Left lung (tissue), 4 donors: ENCODE measurements at regions not wholly inside any gene's neighbourhood (a gene's known extent, or its start where the extent isn't known, plus 50 kb on each side); places are given as distances from the start of the nearest gene placed in this dataset.

ENCODE experiments used
- ATAC-seq: fragments of 200-7000 bp; cut with Tn5 transposase; one replicate; pipeline ENCODE4 v1.9.1; 2020; ENCODE audit warnings: moderate library complexity
- DNase-seq, 4 donors: peaks; one replicate each; pipeline ENCODE4 v3.0.0-alpha.2; 2013 to 2020
- H3K27ac ChIP-seq, 2 donors: fragments of 200-600 bp; sonication (generic) in 1 of 2; one replicate each; pipeline versions ENCODE4 v1.5.0 to v1.8.0; 2020 to 2021
- H3K27me3 ChIP-seq, 2 donors: fragments of 200-600 bp; sonication (generic) in 1 of 2; one replicate each; pipeline versions ENCODE4 v1.5.0 to v1.8.0; 2020 to 2021
- H3K36me3 ChIP-seq, 2 donors: fragments of 200-600 bp; sonication (generic) in 1 of 2; one replicate each; pipeline versions ENCODE4 v1.5.0 to v1.8.0; 2020 to 2021
- H3K4me1 ChIP-seq, 2 donors: fragments of 200-600 bp; one replicate each; pipeline ENCODE4 v1.8.0; 2021
- H3K4me3 ChIP-seq, 2 donors: fragments of 200-600 bp; sonication (generic) in 1 of 2; one replicate each; pipeline versions ENCODE4 v1.5.0 to v1.8.0; 2020 to 2021; ENCODE audit warnings: mild to moderate bottlenecking in 1 of 2
- H3K9me3 ChIP-seq, 2 donors: fragments of 200-600 bp; sonication (generic) in 1 of 2; one replicate each; pipeline versions ENCODE4 v1.5.0 to v1.8.0; 2020 to 2021
- CTCF ChIP-seq, 2 donors: fragments of 200-600 bp; sonication (generic) in 1 of 2; IDR thresholded peaks; one replicate each; pipeline versions ENCODE4 v1.5.0 to v1.8.0; 2021; ENCODE audit warnings: antibody characterized with exemption in 2 of 2
- intact Hi-C, 2 donors: fragments of 100-400 bp; cut with DNase I; formaldehyde crosslinking; loops; one replicate each; pipeline versions ENCODE4 v1.11.2 to v1.14.2; 2022
- donor health status: DM: no; HTN: yes; CAD: no.
- donor health status: DM: no; HTN: no; CAD: no.

GRCh38 chr20:21618759-21619416, 86.6 kb upstream of the PAX1 start:
- ATAC-seq (no peak), DNase-seq (no peak)
- Histone ChIP-seq H3K36me3 (no peaks in the 10 kb centered on the region), H3K9me3 (peaks cover 0 to 6% of the 10 kb centered on the region in 2 donors), H3K4me1 (no peaks in the 10 kb centered on the region), H3K4me3 (no peak overlapping the region), H3K27ac (no peak overlapping the region), H3K27me3 (peaks cover 0 to 30% of the 10 kb centered on the region in 2 donors)
- no peak for TF ChIP-seq CTCF (IDR thresholded peaks at IDR 0.05)
- intact Hi-C loops: no loop called here

GRCh38 chr20:21615617-21616080, 89.8 kb upstream of the PAX1 start:
- H3K9me3 ChIP-seq: no peaks in the 10 kb centered on the region
- H3K27ac ChIP-seq: no peak overlapping the region
- intact Hi-C loops: no loop called here
- H3K27me3 ChIP-seq: peaks cover 0 to 42% of the 10 kb centered on the region in 2 donors
- TF ChIP-seq CTCF (IDR thresholded peaks at IDR 0.05): peak; percentile 59 to 61
- no peaks in the 10 kb centered on the region for H3K4me1 ChIP-seq
- no peak overlapping the region for H3K4me3 ChIP-seq
- ATAC-seq: peak; percentile 94
- no peaks in the 10 kb centered on the region for H3K36me3 ChIP-seq
- DNase-seq: peak in 3 of 4 donors; percentile 46 to 73 (median 54)

- Histone ChIP-seq H3K4me1 (no peaks in the 10 kb centered on the region), H3K9me3 (no peaks in the 10 kb centered on the region), H3K27ac (no peak overlapping the region), H3K36me3 (no peaks in the 10 kb centered on the region), H3K4me3 (no peak overlapping the region), H3K27me3 (peaks cover 0 to 46% of the 10 kb centered on the region in 2 donors)
- DNase-seq (no peak), ATAC-seq (no peak)
- no peak for TF ChIP-seq CTCF (IDR thresholded peaks at IDR 0.05)
- intact Hi-C loops: no loop called here
These were observed 90.5 kb upstream of the PAX1 start for GRCh38 chr20:21614980-21615379.

GRCh38 chr20:21613512-21613911, 92.0 kb upstream of the PAX1 start:
- H3K9me3 ChIP-seq: no peaks in the 10 kb centered on the region
- H3K4me3 ChIP-seq: no peak overlapping the region
- peak in 2 of 4 donors; percentile 5 to 16 for DNase-seq
- H3K4me1 ChIP-seq: peaks cover 0 to under 1% of the 10 kb centered on the region in 2 donors
- no peak for TF ChIP-seq CTCF (IDR thresholded peaks at IDR 0.05)
- peak; percentile 25 for ATAC-seq
- H3K27ac ChIP-seq: no peak overlapping the region
- H3K27me3 ChIP-seq: peaks cover 0 to 39% of the 10 kb centered on the region in 2 donors
- intact Hi-C loops: no loop called here
- no peaks in the 10 kb centered on the region for H3K36me3 ChIP-seq

GRCh38 chr20:21609981-21610380, 95.5 kb upstream of the PAX1 start:
- DNase-seq (no peak), ATAC-seq (no peak)
- Histone ChIP-seq H3K27me3 (peaks cover 0 to 44% of the 10 kb centered on the region in 2 donors), H3K9me3 (peaks cover 0 to 6% of the 10 kb centered on the region in 2 donors), H3K36me3 (no peaks in the 10 kb centered on the region), H3K27ac (no peak overlapping the region), H3K4me1 (peaks cover 0 to 6% of the 10 kb centered on the region in 2 donors), H3K4me3 (no peak overlapping the region)
- intact Hi-C loops: no loop called here
- no peak for TF ChIP-seq CTCF (IDR thresholded peaks at IDR 0.05)
